HG03460 (cell line): ENCODE measurements at regions not wholly inside any gene's neighbourhood (a gene's known extent, or its start where the extent isn't known, plus 50 kb on each side); places are given as distances from the start of the nearest gene placed in this dataset.
"Not testable (repeated sequence)": the region's sequence is repeated elsewhere in the genome, so short reads cannot be mapped to it uniquely, and the experiment has no call there.

Experiments
- ATAC-seq: cut with Tn5 transposase; IDR thresholded peaks from one replicate; pipeline ENCODE4 v1.9.1; 2021; ENCODE audit not compliant: unreplicated experiment

DNA sequence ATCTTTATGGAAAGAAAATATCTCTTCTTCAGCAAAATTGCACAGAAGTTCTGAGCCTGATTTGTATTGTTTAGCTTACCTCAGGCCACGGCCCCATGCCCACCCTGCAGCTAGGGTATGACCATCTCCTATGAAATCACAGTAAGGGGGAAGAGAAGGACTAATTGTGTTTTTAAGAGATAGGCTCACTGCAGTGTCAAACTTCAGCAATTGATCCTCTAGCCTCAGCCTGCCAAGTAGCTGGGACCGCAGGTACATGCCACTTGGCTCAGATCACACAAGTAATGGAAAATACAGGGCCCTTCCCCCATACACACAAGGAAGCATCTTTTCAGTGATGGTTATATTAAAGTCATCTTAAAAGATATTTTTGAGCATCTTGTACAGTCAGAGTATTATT is 60.0 kb downstream of the DMAC1 start:
- no peak for ATAC-seq

GRCh38 chr9:7735311-7735710 is 64.3 kb downstream of the DMAC1 start:
- ATAC-seq: no peak

DNA sequence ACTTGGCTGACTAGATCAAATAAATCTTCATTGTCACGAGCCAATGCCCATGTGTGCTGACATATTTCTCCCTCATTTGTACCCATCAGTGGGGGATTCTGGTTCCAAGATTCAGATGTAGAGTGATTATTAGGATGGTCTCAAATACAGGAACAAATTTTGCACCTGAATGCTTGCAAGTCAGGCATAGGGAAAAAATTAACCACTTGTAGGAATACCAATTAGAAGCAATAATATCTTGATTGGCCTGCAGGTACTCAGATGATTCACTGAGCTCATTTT is 69.5 kb downstream of the DMAC1 start:
- no peak for ATAC-seq

DNA sequence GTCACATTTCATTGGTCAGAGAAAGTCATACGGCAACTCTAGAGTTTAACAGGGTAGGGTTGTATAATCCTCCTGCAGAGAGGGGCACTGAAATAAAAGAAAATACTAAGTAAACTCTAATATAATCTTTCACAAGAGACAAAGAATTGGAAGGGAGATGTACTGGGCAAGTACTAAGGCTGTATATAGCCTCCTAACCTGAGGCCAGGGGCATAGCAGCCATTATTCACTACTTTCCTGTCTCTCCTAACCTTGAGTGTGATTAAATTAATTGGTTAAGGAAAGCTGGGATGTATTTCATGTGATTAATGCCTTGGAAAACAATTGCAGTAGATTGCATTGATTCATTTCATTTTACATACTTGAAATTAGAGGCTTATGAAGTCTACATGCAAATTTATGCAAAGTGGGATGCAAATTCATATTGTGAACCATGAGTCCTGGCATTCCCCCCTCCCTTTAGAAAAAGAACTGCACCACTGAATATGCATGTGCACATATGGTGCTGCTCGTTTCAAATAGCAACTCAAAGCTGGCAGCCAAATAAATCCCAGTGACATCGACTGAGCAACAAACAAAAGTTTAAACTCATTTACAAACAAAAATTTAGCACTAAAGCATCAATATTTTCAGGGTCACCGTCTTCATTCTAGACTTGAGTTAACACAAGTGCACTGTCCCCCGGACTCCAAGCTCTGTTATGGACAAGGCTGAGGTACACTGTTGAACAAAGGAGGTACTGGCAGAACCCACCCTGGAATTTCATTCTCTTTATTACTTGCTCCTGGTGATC is 70.0 kb downstream of the DMAC1 start:
- ATAC-seq: no peak

DNA sequence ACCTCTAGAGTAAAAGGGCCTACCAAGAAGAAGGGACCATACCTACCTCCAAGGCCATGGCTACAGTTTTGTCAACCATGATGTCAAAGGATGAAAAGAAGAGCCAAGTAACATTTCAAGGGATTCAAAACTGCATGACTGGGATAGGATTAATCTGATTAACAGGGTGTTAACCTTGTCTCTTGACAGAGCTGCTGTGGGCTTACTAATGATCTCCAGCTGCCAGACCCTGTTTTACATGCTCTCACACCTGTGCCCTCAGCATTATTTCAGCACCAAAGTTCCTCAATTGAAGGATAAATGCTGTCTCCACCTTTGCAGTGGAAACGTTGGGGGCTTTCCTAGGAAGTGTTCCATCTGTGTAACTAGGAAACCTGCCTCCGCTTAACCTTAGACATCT is 78.3 kb downstream of the DMAC1 start:
- no peak for ATAC-seq

GRCh38 chr9:7713088-7713487 is 86.5 kb downstream of the DMAC1 start:
- ATAC-seq: not testable (repeated sequence)

DNA sequence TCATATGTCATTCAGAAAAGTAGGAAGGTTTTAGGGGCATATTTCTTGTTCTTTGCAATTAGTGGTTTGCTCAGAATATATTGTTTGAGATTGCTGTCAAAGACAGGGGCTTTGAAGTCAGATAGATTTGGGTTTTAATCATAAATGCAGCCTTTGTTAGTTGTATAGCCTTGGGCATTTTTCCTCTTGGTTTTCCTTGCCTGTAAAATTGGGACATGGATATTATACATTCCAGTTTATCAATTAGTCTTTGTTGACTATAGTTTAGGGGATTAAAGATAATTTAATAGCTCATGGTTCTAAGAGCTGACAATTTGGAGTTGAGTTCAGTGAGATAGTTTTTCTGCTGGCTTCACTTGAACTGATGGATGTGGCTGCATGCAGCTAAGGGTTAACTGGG is 88.9 kb downstream of the DMAC1 start:
- no peak for ATAC-seq

- no peak for ATAC-seq
Observed at GRCh38 chr9:7707934-7708333, 91.6 kb downstream of the DMAC1 start.

DNA sequence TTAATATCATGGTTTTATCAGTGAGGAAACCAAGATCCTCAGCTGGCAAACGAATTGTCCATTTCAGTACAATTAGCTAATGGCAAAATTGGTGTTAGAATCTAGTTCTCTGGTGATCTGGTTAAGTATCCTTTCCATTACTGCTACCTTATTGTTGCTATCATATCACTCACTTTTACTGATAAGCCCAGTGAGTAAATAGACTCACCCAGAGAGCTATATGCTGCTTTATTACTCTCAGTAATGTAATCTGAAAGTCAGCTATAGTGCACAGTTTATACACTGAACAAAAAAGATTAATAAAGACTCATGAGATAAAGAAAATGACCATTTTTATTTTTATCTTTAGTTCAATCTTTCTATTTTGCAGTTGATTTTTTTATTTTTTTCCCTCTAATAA is 95.0 kb downstream of the DMAC1 start:
- ATAC-seq: no peak

DNA sequence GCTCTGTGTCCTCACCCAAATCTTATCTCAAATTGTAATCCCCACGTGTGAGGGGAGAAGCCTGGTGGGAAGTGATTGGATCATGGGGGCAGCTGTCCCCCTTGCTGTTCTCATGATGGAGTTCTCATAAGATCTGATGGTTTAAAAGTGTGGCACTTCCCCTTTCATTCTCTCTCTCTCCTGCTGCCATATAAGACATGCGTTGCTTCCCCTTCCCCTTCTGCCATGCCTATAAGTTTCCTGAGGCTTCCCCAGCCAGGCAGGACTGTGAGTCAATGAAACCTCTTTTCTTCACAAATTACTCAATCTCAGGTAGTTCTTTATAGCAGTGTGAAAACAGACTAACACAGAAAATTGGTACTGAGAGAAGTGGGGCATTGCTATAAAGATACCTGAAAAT is 107.7 kb downstream of the DMAC1 start:
- no peak for ATAC-seq

GRCh38 chr9:7690014-7690413 is 109.6 kb downstream of the DMAC1 start:
- no peak for ATAC-seq

GRCh38 chr9:7688626-7689025 is 111.0 kb downstream of the DMAC1 start:
- ATAC-seq: no peak

DNA sequence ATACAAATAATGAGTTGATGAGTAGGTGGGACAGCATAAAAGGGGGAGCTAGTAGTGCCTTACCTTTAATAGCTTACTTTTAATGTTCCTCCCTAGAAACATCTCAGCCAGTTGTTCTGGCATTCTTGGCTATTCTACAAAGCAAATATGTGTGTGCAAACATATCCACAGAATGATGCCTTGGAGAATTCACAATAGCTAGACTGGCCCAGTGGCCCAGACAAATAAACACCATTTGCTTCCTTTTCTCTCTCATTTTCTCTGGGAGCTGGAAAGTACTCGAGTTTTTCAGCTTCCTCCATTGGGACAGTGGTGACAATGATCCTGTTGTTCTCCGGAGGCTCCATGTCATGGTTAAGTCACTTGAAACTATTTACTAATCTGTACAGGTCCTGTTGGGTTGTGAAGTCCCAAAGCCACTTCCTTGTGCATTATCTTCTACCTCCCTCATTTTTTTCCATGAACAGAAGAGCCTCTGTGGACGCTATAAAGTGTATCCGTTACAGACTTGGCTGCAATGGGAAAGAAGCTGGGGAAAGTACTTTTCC is 122.9 kb downstream of the DMAC1 start:
- ATAC-seq: no peak

DNA sequence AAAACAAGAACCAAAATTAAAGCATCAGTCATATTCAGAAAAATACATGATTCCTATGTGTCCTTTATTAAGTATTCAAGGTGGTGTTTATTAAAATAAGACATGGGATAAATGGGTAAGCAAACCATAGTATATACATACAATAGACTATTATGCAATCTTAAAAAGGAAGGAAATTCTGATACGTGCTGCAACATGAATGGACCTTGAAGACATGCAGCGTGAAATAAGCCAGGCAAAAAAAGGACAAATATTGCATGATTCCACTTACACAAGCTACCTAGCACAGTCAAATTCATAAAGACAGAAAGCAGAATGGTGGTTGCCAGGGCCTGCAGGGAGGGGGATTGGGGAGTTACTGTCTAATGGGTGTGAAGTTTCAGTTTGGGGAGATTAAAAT is 127.7 kb downstream of the DMAC1 start:
- ATAC-seq: no peak

- no peak for ATAC-seq
Observed at GRCh38 chr9:7668541-7668940, 131.0 kb downstream of the DMAC1 start.

DNA sequence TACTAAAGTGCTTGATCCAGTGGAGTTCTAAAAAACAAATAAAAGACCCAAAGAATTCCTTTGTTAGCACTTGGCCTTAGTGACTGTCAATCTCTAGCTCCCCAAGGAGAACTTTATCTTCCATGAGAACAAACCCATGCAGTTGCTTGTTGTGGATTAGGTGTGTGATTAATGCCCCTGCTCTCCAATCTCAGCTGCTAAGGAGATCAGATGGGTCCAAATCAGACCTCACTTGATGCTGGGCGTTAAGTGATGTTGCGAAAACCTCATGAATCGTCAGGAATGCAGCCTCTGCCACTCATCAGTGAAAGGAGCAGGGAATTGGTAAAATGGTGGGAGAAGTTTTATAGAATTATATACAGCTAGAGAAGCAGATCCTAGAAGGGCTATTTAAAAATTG is 133.7 kb downstream of the DMAC1 start:
- ATAC-seq: no peak

DNA sequence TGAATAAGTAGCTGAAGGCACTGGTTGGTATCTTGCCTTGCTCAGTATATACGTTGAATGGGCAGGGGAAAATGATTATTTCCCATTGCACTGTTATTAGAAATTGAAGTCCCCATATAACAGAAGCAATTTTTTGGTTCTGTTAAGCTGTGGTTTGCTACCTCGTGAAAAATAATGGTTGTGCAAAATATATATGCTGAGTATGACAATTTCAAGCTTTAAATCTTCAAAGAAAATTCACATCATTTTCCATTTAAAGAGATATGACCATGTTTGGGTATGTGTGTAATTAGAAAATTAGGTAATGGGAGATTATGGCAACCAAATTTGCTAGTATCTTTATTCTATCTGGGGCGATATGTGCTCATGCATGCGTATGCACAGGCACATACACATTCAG is 139.8 kb downstream of the DMAC1 start:
- no peak for ATAC-seq

- no peak for ATAC-seq
Observed at GRCh38 chr9:7656636-7657035, 142.9 kb downstream of the DMAC1 start.

DNA sequence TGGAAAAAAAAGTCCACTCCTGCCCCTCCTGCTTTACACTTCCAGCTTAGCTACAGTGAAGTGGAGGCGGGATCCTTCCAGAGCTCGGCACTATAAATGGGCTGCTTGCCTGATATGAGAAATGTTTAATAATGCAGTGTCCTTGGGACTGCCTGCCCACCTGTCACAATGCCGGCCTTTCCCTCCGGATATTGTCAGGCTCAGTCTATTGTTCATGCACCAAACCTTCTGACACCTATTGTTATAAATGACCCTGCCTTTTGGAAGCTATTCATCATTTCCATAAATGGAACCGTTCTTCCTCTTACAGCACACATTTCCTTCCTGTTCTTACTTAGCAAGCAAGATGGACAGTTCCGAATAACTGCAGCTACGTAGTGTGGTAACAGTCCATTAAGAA is 146.3 kb downstream of the DMAC1 start:
- ATAC-seq: no peak

- ATAC-seq: no peak
Observed at GRCh38 chr9:7640231-7640630, 159.3 kb downstream of the DMAC1 start.

GRCh38 chr9:7639471-7639870 is 160.1 kb downstream of the DMAC1 start:
- no peak for ATAC-seq

DNA sequence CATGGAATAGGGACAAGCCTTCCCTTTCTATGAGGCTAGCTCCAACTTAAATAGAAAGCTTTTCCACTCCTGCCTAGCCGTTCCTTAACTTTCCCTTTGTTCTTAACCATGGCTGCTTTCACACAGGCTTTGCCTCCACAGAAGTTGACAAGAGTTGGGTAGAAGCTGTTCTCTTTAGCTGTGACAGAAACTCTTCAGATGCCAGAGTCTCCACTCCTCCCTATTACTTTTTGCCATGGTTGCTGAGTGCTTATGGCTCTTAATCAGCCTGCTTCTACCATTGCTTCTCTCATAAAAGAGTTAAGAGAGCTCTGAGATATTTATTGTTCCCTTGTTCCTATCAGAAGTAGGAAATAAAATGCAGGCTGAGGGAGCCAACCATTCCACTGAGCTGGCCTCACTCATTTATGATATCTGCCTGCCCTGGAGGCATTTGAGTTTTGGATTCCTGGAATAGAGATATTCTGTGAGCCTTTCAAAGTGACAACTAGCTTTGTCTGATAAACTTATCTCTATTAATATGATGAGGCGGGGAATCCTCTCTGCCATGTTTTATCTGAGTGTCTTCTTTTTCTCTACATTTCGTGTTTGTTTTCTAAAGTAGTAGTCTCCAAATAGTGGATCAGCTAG is 162.6 kb downstream of the DMAC1 start:
- ATAC-seq: no peak

- no peak for ATAC-seq
Observed at GRCh38 chr9:7636309-7636708, 163.3 kb downstream of the DMAC1 start.
